HEK293T (cell line): ENCODE measurements at regions not wholly inside any gene's neighbourhood (a gene's known extent, or its start where the extent isn't known, plus 50 kb on each side); places are given as distances from the start of the nearest gene placed in this dataset.
A peak's percentile ranks its signal among the peaks of the same experiment; 100 is the strongest.

Experiments
- CTCF ChIA-PET: fragments of 350-600 bp; formaldehyde crosslinking; extraction: SDS; loops from one replicate; lab custom pipeline; 2021; ENCODE audit warnings: antibody characterized with exemption, inconsistent platforms; lab: Yijun Ruan, JAX
- POLR2A ChIA-PET: fragments of 350-600 bp; formaldehyde crosslinking; extraction: SDS; loops from one replicate; lab custom pipeline; 2020; ENCODE audit warnings: antibody characterized with exemption, inconsistent platforms; lab: Yijun Ruan, JAX
- DNase-seq: peaks from one replicate; pipeline ENCODE4 v3.0.0; 2012; ENCODE audit warnings: mixed read lengths; ENCODE audit errors: extremely low spot score
- ARNT ChIP-seq: fragments of 450-650 bp; IDR thresholded peaks from 2 replicates; pipeline ENCODE4 v1.6.1; 2017; ENCODE audit warnings: mild to moderate bottlenecking
- BHLHE40 ChIP-seq: fragments of 450-650 bp; IDR thresholded peaks from 2 replicates; pipeline ENCODE4 v1.6.1; 2016; ENCODE audit warnings: mild to moderate bottlenecking, moderate library complexity, borderline replicate concordance
- CTBP1 ChIP-seq: fragments of 450-650 bp; IDR thresholded peaks from 2 replicates; pipeline ENCODE4 v1.6.1; 2016; ENCODE audit warnings: borderline replicate concordance
- ELF4 ChIP-seq: fragments of 450-650 bp; IDR thresholded peaks from 2 replicates; pipeline ENCODE4 v1.6.1; 2017; ENCODE audit warnings: antibody characterized with exemption
- FOXA1 ChIP-seq: fragments of 450-650 bp; IDR thresholded peaks from 2 replicates; pipeline ENCODE4 v1.6.1; 2016; ENCODE audit warnings: mild to moderate bottlenecking
- FOXK2 ChIP-seq: fragments of 450-650 bp; IDR thresholded peaks from 2 replicates; pipeline ENCODE4 v1.6.1; 2016; ENCODE audit warnings: mild to moderate bottlenecking
- FOXM1 ChIP-seq: fragments of 450-650 bp; IDR thresholded peaks from 2 replicates; pipeline ENCODE4 v1.6.1; 2017; ENCODE audit warnings: mild to moderate bottlenecking, borderline replicate concordance
- HDGF ChIP-seq: fragments of 450-650 bp; IDR thresholded peaks from 2 replicates; pipeline ENCODE4 v1.6.1; 2017; ENCODE audit warnings: antibody characterized with exemption, borderline replicate concordance
- L3MBTL2 ChIP-seq: fragments of 450-650 bp; conservative IDR thresholded peaks from 2 replicates; pipeline ENCODE4 v1.6.1; 2016; ENCODE audit warnings: mild to moderate bottlenecking
- LEF1 ChIP-seq: fragments of 450-650 bp; IDR thresholded peaks from 2 replicates; pipeline ENCODE4 v1.6.1; 2017; ENCODE audit warnings: mild to moderate bottlenecking, borderline replicate concordance
- NFRKB ChIP-seq: fragments of 450-650 bp; IDR thresholded peaks from 2 replicates; pipeline ENCODE4 v1.6.1; 2016; ENCODE audit warnings: mild to moderate bottlenecking, moderate library complexity
- PKNOX1 ChIP-seq: fragments of 450-650 bp; IDR thresholded peaks from 2 replicates; pipeline ENCODE4 v1.6.1; 2016
- SP1 ChIP-seq: fragments of 450-650 bp; IDR thresholded peaks from 2 replicates; pipeline ENCODE4 v1.6.1; 2017
- SUZ12 ChIP-seq: fragments of 450-650 bp; IDR thresholded peaks from 2 replicates; pipeline ENCODE4 v1.6.1; 2016; ENCODE audit warnings: mild to moderate bottlenecking
- TARDBP ChIP-seq: fragments of 450-650 bp; IDR thresholded peaks from 2 replicates; pipeline ENCODE4 v1.6.1; 2016
- ZNF384 ChIP-seq: fragments of 450-650 bp; IDR thresholded peaks from 2 replicates; pipeline ENCODE4 v1.6.1; 2016

- ChIA-PET CTCF (no interaction called here), POLR2A (no interaction called here)
- TF ChIP-seq SUZ12 (no peak), ZNF384 (peak; percentile 91), PKNOX1 (peak; percentile 47)
- no peak for DNase-seq
Measured at GRCh38 chr5:124841829-124842712, 95.6 kb upstream of the ZNF608 start.

GRCh38 chr5:124842725-124843595 lies 96.5 kb upstream of the ZNF608 start:
- POLR2A ChIA-PET, result interaction anchor here (0.7 kb wide), 1 partner anchor 228 kb away, joined by 4 read pairs; no protein-coding TSS in a partner anchor
- no peak for DNase-seq
- CTCF ChIA-PET, result no interaction called here
- TF ChIP-seq SP1, result no peak
- TF ChIP-seq CTBP1, result no peak
- TF ChIP-seq BHLHE40, result no peak
- no peak for TF ChIP-seq LEF1
- TF ChIP-seq TARDBP, result no peak
- no peak for TF ChIP-seq NFRKB
- no peak for TF ChIP-seq ZNF384
- TF ChIP-seq SUZ12, result no peak
- TF ChIP-seq FOXM1, result no peak
- no peak for TF ChIP-seq FOXK2
- no peak for TF ChIP-seq FOXA1

GRCh38 chr5:124843596-124843899 lies 97.1 kb upstream of the ZNF608 start:
- POLR2A ChIA-PET, result interaction anchor here (0.7 kb wide), 1 partner anchor 229 kb away, joined by 4 read pairs; no protein-coding TSS in a partner anchor
- CTCF ChIA-PET, result no interaction called here
- no peak for DNase-seq
- TF ChIP-seq HDGF (no peak), PKNOX1 (no peak), ZNF384 (no peak), ARNT (no peak), FOXA1 (no peak), CTBP1 (no peak), ELF4 (no peak), TARDBP (no peak), NFRKB (no peak), L3MBTL2 (no peak), SP1 (no peak), SUZ12 (no peak), BHLHE40 (no peak), FOXM1 (no peak), FOXK2 (no peak), LEF1 (no peak)

- no peak for DNase-seq
- ChIA-PET CTCF (interaction anchor here (0.5 kb wide), 1 partner anchor 13 kb away, joined by 3 read pairs; no protein-coding TSS in a partner anchor), POLR2A (no interaction called here)
- TF ChIP-seq CTBP1, result no peak
- no peak for TF ChIP-seq L3MBTL2
- TF ChIP-seq SP1, result no peak
- TF ChIP-seq ELF4, result no peak
- no peak for TF ChIP-seq FOXK2
- no peak for TF ChIP-seq ARNT
- no peak for TF ChIP-seq NFRKB
- TF ChIP-seq PKNOX1, result no peak
- no peak for TF ChIP-seq HDGF
- TF ChIP-seq LEF1, result no peak
- TF ChIP-seq TARDBP, result no peak
- TF ChIP-seq SUZ12, result no peak
- TF ChIP-seq ZNF384, result no peak
Measured at GRCh38 chr5:124844371-124844920, 98.0 kb upstream of the ZNF608 start.

- CTCF ChIA-PET, result interaction anchor here (1.2 kb wide), 1 partner anchor 73 kb away, joined by 4 read pairs; no protein-coding TSS in a partner anchor
- no peak for DNase-seq
- TF ChIP-seq FOXA1 (no peak), PKNOX1 (peak; percentile 68), CTBP1 (no peak), ARNT (no peak)
- POLR2A ChIA-PET, result interaction anchor here (1.1 kb wide), 1 partner anchor 101 kb away, joined by 3 read pairs; no protein-coding TSS in a partner anchor
Measured at GRCh38 chr5:124847907-124848306, 101.5 kb upstream of the ZNF608 start.
